ENCODE measurements at regions not wholly inside any gene's neighbourhood (a gene's known extent, or its start where the extent isn't known, plus 50 kb on each side); places are given as distances from the start of the nearest gene placed in this dataset.

DNA sequence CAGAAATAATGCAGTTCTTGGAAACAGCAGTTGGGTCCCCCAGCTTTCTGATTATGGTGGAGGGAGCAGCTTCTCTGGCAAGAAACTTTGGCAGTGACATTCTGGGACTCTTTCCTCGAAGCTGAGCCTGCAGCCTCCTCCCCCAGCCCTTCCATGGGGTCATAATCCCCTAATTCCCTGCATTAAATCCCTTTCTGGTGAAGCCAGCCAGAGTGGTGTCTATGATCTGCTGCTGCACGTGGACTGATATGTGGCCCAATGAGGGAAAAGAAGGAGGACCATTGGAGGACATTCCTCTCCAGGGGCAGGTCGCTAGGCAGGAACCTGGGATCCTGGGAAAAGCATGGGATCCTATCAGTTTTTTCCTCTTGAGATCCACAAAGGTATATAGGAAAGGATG, 470.5 kb downstream of the RPS24 start:
- TF ChIP-seq, protein P1, sequence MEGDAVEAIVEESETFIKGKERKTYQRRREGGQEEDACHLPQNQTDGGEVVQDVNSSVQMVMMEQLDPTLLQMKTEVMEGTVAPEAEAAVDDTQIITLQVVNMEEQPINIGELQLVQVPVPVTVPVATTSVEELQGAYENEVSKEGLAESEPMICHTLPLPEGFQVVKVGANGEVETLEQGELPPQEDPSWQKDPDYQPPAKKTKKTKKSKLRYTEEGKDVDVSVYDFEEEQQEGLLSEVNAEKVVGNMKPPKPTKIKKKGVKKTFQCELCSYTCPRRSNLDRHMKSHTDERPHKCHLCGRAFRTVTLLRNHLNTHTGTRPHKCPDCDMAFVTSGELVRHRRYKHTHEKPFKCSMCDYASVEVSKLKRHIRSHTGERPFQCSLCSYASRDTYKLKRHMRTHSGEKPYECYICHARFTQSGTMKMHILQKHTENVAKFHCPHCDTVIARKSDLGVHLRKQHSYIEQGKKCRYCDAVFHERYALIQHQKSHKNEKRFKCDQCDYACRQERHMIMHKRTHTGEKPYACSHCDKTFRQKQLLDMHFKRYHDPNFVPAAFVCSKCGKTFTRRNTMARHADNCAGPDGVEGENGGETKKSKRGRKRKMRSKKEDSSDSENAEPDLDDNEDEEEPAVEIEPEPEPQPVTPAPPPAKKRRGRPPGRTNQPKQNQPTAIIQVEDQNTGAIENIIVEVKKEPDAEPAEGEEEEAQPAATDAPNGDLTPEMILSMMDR (IDR thresholded peaks at IDR 0.05): no peak
- TF ChIP-seq POLR2A (IDR thresholded peaks at IDR 0.05): no peak
- no peak for TF ChIP-seq EP300 (IDR thresholded peaks at IDR 0.05)

Data from suprapubic skin (tissue), 3 donors.